HG02870 (cell line): ENCODE measurements at regions not wholly inside any gene's neighbourhood (a gene's known extent, or its start where the extent isn't known, plus 50 kb on each side); places are given as distances from the start of the nearest gene placed in this dataset.

ENCODE experiments used
- ATAC-seq: cut with Tn5 transposase; IDR thresholded peaks from one replicate; pipeline ENCODE4 v1.9.1; 2021; ENCODE audit warnings: mild to moderate bottlenecking, moderate library complexity; ENCODE audit not compliant: unreplicated experiment

GRCh38 chr13:105345730-105346129 lies 1189.7 kb downstream of the EFNB2 start:
- ATAC-seq = no peak

GRCh38 chr13:105345131-105345530 lies 1190.3 kb downstream of the EFNB2 start:
- ATAC-seq = no peak

GRCh38 chr13:105343134-105343806 lies 1192.2 kb downstream of the EFNB2 start:
- ATAC-seq = no peak

- no peak for ATAC-seq
Measured at GRCh38 chr13:105342281-105342820, 1193.1 kb downstream of the EFNB2 start.

- no peak for ATAC-seq
Measured at GRCh38 chr13:105341758-105342157, 1193.7 kb downstream of the EFNB2 start.

GRCh38 chr13:105341256-105341655 lies 1194.2 kb downstream of the EFNB2 start:
- ATAC-seq = no peak

GRCh38 chr13:105340061-105340606 lies 1195.3 kb downstream of the EFNB2 start:
- ATAC-seq = no peak

- no peak for ATAC-seq
Measured at GRCh38 chr13:105338773-105339172, 1196.7 kb downstream of the EFNB2 start.

GRCh38 chr13:105338006-105338405 lies 1197.5 kb downstream of the EFNB2 start:
- no peak for ATAC-seq

- no peak for ATAC-seq
Measured at GRCh38 chr13:105336706-105337576, 1198.5 kb downstream of the EFNB2 start.

- ATAC-seq = no peak
Measured at GRCh38 chr13:105334211-105334610, 1201.3 kb downstream of the EFNB2 start.

GRCh38 chr13:105333416-105333815 lies 1202.0 kb downstream of the EFNB2 start:
- ATAC-seq = no peak

GRCh38 chr13:105329359-105329758 lies 1206.1 kb downstream of the EFNB2 start:
- no peak for ATAC-seq

- ATAC-seq = no peak
Measured at GRCh38 chr13:105328212-105328611, 1207.2 kb downstream of the EFNB2 start.

GRCh38 chr13:105327581-105328126 lies 1207.8 kb downstream of the EFNB2 start:
- ATAC-seq = no peak

- no peak for ATAC-seq
Measured at GRCh38 chr13:105319875-105320274, 1215.6 kb downstream of the EFNB2 start.

- ATAC-seq = no peak
Measured at GRCh38 chr13:105316731-105317130, 1218.7 kb downstream of the EFNB2 start.

GRCh38 chr13:105312906-105313305 lies 1222.6 kb downstream of the EFNB2 start:
- no peak for ATAC-seq

- ATAC-seq = no peak
Measured at GRCh38 chr13:105311094-105311493, 1224.4 kb downstream of the EFNB2 start.

- no peak for ATAC-seq
Measured at GRCh38 chr13:105307776-105308175, 1227.7 kb downstream of the EFNB2 start.

GRCh38 chr13:105297839-105298238 lies 1237.6 kb downstream of the EFNB2 start:
- no peak for ATAC-seq
